GM21526 (cell line): ENCODE measurements at regions not wholly inside any gene's neighbourhood (a gene's known extent, or its start where the extent isn't known, plus 50 kb on each side); places are given as distances from the start of the nearest gene placed in this dataset.
A peak's percentile ranks its signal among the peaks of the same experiment; 100 is the strongest.

Source experiments
- ATAC-seq: cut with Tn5 transposase; IDR thresholded peaks from one replicate; pipeline ENCODE4 v1.9.1; 2021; ENCODE audit warnings: moderate library complexity; ENCODE audit not compliant: unreplicated experiment, low FRiP score

- no peak for ATAC-seq
Measured at GRCh38 chr11:79942090-79942489, 501.3 kb upstream of the TENM4 start.

- no peak for ATAC-seq
Measured at GRCh38 chr11:79940974-79941735, 500.3 kb upstream of the TENM4 start.

- no peak for ATAC-seq
Measured at GRCh38 chr11:79940165-79940564, 499.3 kb upstream of the TENM4 start.

GRCh38 chr11:79939111-79939510, 498.3 kb upstream of the TENM4 start:
- no peak for ATAC-seq

- ATAC-seq = no peak
Measured at GRCh38 chr11:79937676-79938334, 497.0 kb upstream of the TENM4 start.

GRCh38 chr11:79932612-79933011, 491.8 kb upstream of the TENM4 start:
- ATAC-seq = no peak

GRCh38 chr11:79931692-79932091, 490.9 kb upstream of the TENM4 start:
- no peak for ATAC-seq

- ATAC-seq = no peak
Measured at GRCh38 chr11:79926707-79927106, 485.9 kb upstream of the TENM4 start.

- peak; percentile 78 for ATAC-seq
Measured at GRCh38 chr11:79925570-79925969, 484.7 kb upstream of the TENM4 start.

GRCh38 chr11:79922641-79923040, 481.8 kb upstream of the TENM4 start:
- no peak for ATAC-seq

- no peak for ATAC-seq
Measured at GRCh38 chr11:79920480-79920879, 479.6 kb upstream of the TENM4 start.

GRCh38 chr11:79919350-79919749, 478.5 kb upstream of the TENM4 start:
- no peak for ATAC-seq

GRCh38 chr11:79918846-79919245, 478.0 kb upstream of the TENM4 start:
- ATAC-seq = no peak

GRCh38 chr11:79906164-79906563, 465.3 kb upstream of the TENM4 start:
- no peak for ATAC-seq

- no peak for ATAC-seq
Measured at GRCh38 chr11:79902493-79902892, 461.7 kb upstream of the TENM4 start.

- no peak for ATAC-seq
Measured at GRCh38 chr11:79897896-79898295, 457.1 kb upstream of the TENM4 start.

GRCh38 chr11:79896258-79896657, 455.4 kb upstream of the TENM4 start:
- ATAC-seq = no peak

GRCh38 chr11:79894111-79894510, 453.3 kb upstream of the TENM4 start:
- no peak for ATAC-seq

GRCh38 chr11:79890272-79890671, 449.4 kb upstream of the TENM4 start:
- ATAC-seq = no peak

- ATAC-seq = no peak
Measured at GRCh38 chr11:79864882-79865281, 424.1 kb upstream of the TENM4 start.

- ATAC-seq = no peak
Measured at GRCh38 chr11:79860336-79860735, 419.5 kb upstream of the TENM4 start.
